Esophagus squamous epithelium (tissue), 5 donors: ENCODE measurements at regions not wholly inside any gene's neighbourhood (a gene's known extent, or its start where the extent isn't known, plus 50 kb on each side); places are given as distances from the start of the nearest gene placed in this dataset.

ENCODE experiments used
- DNase-seq: peaks from one replicate; lab custom pipeline; 2025; lab: John Stamatoyannopoulos, UW
- H3K27ac ChIP-seq, 4 donors: fragments of 200-600 bp; sonication (generic); one replicate each; pipeline ENCODE4 v1.5.1; 2016 to 2019; ENCODE audit warnings: mild to moderate bottlenecking in 1 of 4
- H3K27me3 ChIP-seq, 4 donors: fragments of 200-600 bp; sonication (generic); 1 replicate in 3 of 4; 2 replicates in 1 of 4; pipeline versions ENCODE4 v1.5.1 to v1.6.0; 2017 to 2021; ENCODE audit warnings: antibody characterized with exemption in 1 of 4
- H3K36me3 ChIP-seq, 3 donors: fragments of 200-600 bp; sonication (generic); one replicate each; pipeline ENCODE4 v1.5.1; 2016 to 2019
- H3K4me1 ChIP-seq, 3 donors: fragments of 200-600 bp; sonication (generic); one replicate each; pipeline ENCODE4 v1.5.1; 2017 to 2019
- H3K4me3 ChIP-seq, 4 donors: fragments of 200-600 bp; sonication (generic); 1 replicate in 3 of 4; 2 replicates in 1 of 4; pipeline ENCODE4 v1.5.1; 2016 to 2019; ENCODE audit warnings: mild to moderate bottlenecking in 2 of 4, moderate library complexity in 1 of 4
- H3K9me3 ChIP-seq, 3 donors: fragments of 200-600 bp; sonication (generic); one replicate each; pipeline ENCODE4 v1.5.1; 2016 to 2019
- CTCF ChIP-seq, 6 experiments: fragments of 450-650 bp in 4 of 6; fragments of 200-600 bp in 2 of 6; sonication (generic) in 2 of 6; IDR thresholded peaks; one replicate each; pipeline ENCODE4 v1.5.1; 2016 to 2019; ENCODE audit warnings: antibody characterized with exemption in 6 of 6, mild to moderate bottlenecking in 4 of 6, moderate library complexity in 4 of 6
- POLR2A ChIP-seq, 4 donors: fragments of 450-650 bp; IDR thresholded peaks; one replicate each; pipeline ENCODE4 v1.6.1; 2017; ENCODE audit warnings: antibody characterized with exemption in 4 of 4, mild to moderate bottlenecking in 4 of 4, moderate library complexity in 3 of 4
- WGBS, 2 donors: methylation state at CpG; one replicate each; pipeline ENCODE4 v1.1.5; 2018; 5-methylcytosine and 5-hydroxymethylcytosine counted together
- intact Hi-C: fragments of 100-400 bp; cut with DNase I; formaldehyde crosslinking; loops from one replicate; pipeline ENCODE4 v1.15.0; 2022
- donor health status: DM: yes; HTN: yes; CAD: no.

DNA sequence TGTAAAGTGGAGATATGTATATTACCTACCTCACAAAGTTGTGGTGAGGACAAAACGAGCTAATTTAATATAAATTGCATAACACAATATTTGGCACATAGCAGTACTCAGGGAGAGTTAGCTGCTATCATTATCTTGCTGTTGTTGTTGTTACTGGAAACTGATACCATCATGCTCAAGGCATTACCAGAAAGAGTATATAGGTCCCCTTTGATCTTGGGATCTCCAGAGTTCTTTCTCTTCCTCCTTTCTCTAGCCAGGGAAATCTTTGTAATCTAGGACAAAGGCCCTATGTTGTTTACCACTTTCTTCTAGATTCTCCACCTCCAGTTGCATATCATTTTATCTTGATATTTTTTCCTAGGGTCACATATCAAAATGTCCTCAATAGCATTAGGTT lies 114.8 kb upstream of the RASA1 start:
- WGBS, 2 donors, result 63 to 73% methylated on average over 1 of the region's 1 CpG
- TF ChIP-seq POLR2A (IDR thresholded peaks at IDR 0.05) (no peak), CTCF (IDR thresholded peaks at IDR 0.05) (no peak)
- Histone ChIP-seq H3K27me3 (no peaks in the 10 kb centered on the region), H3K4me1 (peaks cover 0 to 5% (median 0%) of the 10 kb centered on the region in 3 donors), H3K27ac (no peak overlapping the region), H3K4me3 (no peak overlapping the region), H3K9me3 (no peaks in the 10 kb centered on the region), H3K36me3 (no peaks in the 10 kb centered on the region)
- intact Hi-C loops, result no loop called here
- no peak for DNase-seq

GRCh38 chr5:87154191-87154590 lies 113.5 kb upstream of the RASA1 start:
- Histone ChIP-seq H3K4me1 (peaks cover 0 to 5% (median 0%) of the 10 kb centered on the region in 3 donors), H3K9me3 (no peaks in the 10 kb centered on the region), H3K4me3 (no peak overlapping the region), H3K36me3 (no peaks in the 10 kb centered on the region), H3K27me3 (no peaks in the 10 kb centered on the region), H3K27ac (no peak overlapping the region)
- no peak for TF ChIP-seq CTCF (IDR thresholded peaks at IDR 0.05)
- no peak for TF ChIP-seq POLR2A (IDR thresholded peaks at IDR 0.05)
- WGBS, 2 donors, result 66 to 80% methylated on average over 1 to 3 of the region's 3 CpGs
- intact Hi-C loops, result no loop called here
- DNase-seq, result no peak

- Histone ChIP-seq H3K27ac (no peak overlapping the region), H3K27me3 (no peaks in the 10 kb centered on the region), H3K36me3 (no peaks in the 10 kb centered on the region), H3K9me3 (no peaks in the 10 kb centered on the region), H3K4me3 (no peak overlapping the region), H3K4me1 (peaks cover 0 to 5% (median 0%) of the 10 kb centered on the region in 3 donors)
- intact Hi-C loops, result no loop called here
- TF ChIP-seq CTCF (IDR thresholded peaks at IDR 0.05) (no peak), POLR2A (IDR thresholded peaks at IDR 0.05) (no peak)
- DNase-seq, result no peak
- 86 to 92% methylated on average over 4 of the region's 4 CpGs for WGBS, 2 donors
Observed at GRCh38 chr5:87155106-87155505, 112.6 kb upstream of the RASA1 start.

DNA sequence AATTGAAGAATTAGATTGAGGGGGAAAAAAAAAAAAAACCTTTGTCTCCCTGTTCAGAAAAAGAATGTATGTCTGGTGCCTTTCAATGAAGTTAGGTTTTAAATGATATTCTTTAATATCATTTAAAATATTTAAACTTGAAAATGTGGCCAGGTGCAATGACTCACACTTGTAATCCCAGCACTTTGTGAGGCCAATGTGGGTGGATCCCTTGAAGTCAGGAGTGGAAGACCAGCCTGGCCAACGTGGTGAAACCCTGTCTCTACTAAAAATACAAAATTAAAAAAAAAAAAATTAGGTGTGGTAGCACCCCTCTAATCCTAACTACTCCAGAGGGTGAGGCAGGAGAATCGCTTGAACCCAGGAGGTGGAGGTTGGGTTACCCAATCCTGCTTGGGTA lies 111.1 kb upstream of the RASA1 start:
- intact Hi-C loops, result no loop called here
- H3K9me3 ChIP-seq, result no peaks in the 10 kb centered on the region
- no peaks in the 10 kb centered on the region for H3K27me3 ChIP-seq
- H3K4me1 ChIP-seq, result peaks cover 0 to 5% (median 0%) of the 10 kb centered on the region in 3 donors
- TF ChIP-seq CTCF (IDR thresholded peaks at IDR 0.05) (no peak), POLR2A (IDR thresholded peaks at IDR 0.05) (no peak)
- H3K36me3 ChIP-seq, result no peaks in the 10 kb centered on the region
- no peak overlapping the region for H3K27ac ChIP-seq
- no peak for DNase-seq
- WGBS, 2 donors, result 28 to 51% methylated on average over 2 of the region's 2 CpGs
- H3K4me3 ChIP-seq, result no peak overlapping the region

DNA sequence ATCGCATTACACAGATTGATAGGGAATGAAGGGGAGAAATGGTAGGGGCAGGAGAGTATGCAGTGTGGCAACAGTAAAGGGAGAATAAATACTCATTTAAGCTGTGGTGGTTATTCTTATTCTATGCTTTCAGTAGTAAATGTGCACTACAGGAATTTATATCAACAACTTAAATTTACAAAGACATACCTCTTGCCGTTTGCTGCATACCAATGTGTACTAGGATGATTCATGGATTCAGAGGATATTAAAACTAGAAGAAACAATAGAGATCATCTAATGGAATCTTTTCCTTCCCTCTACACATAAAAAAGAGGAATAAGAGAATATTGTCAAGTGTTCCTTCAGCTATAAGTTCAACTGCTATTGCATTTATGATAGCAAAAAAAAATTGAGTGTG lies 103.3 kb upstream of the RASA1 start:
- H3K9me3 ChIP-seq, result no peaks in the 10 kb centered on the region
- no peaks in the 10 kb centered on the region for H3K36me3 ChIP-seq
- H3K4me1 ChIP-seq, result no peaks in the 10 kb centered on the region
- TF ChIP-seq CTCF (IDR thresholded peaks at IDR 0.05), result no peak
- no peak for TF ChIP-seq POLR2A (IDR thresholded peaks at IDR 0.05)
- H3K4me3 ChIP-seq, result no peak overlapping the region
- DNase-seq, result no peak
- no peak overlapping the region for H3K27ac ChIP-seq
- WGBS, 2 donors, result 56 to 57% methylated on average over 2 of the region's 2 CpGs
- no peaks in the 10 kb centered on the region for H3K27me3 ChIP-seq
- intact Hi-C loops, result no loop called here
